Panc1 (cell line): ENCODE measurements at regions not wholly inside any gene's neighbourhood (a gene's known extent, or its start where the extent isn't known, plus 50 kb on each side); places are given as distances from the start of the nearest gene placed in this dataset.

ENCODE experiments used
- POLR2AphosphoS5 ChIP-seq: IDR thresholded peaks from 2 replicates; pipeline ENCODE4 v1.6.1; 2012; ENCODE audit warnings: mild to moderate bottlenecking, low read depth, low read length, moderate library complexity
- SIN3A ChIP-seq: IDR thresholded peaks from 2 replicates; pipeline ENCODE4 v1.6.1; 2012; ENCODE audit warnings: low read depth, mild to moderate bottlenecking, low read length, moderate library complexity, borderline replicate concordance; ENCODE audit not compliant: insufficient read depth
- TCF7L2 ChIP-seq: IDR thresholded peaks from 2 replicates; pipeline ENCODE4 v1.6.1; 2011; ENCODE audit warnings: mild to moderate bottlenecking, low read depth, low read length, inconsistent platforms
- TF ChIP-seq, protein P1 (sequence below): fragments of 450-650 bp; IDR thresholded peaks from 2 replicates; pipeline ENCODE4 v1.5.1; 2017; ENCODE audit warnings: mild to moderate bottlenecking
- TF ChIP-seq, protein P2 (sequence below), 2 experiments: IDR thresholded peaks; 2 replicates each; pipeline ENCODE4 v1.6.1; 2011 to 2012; ENCODE audit warnings: low read depth in 2 of 2, control low read depth in 1 of 2, low read length in 1 of 2, mild to moderate bottlenecking in 1 of 2, moderate library complexity in 1 of 2; ENCODE audit not compliant: insufficient read depth in 1 of 2

DNA sequence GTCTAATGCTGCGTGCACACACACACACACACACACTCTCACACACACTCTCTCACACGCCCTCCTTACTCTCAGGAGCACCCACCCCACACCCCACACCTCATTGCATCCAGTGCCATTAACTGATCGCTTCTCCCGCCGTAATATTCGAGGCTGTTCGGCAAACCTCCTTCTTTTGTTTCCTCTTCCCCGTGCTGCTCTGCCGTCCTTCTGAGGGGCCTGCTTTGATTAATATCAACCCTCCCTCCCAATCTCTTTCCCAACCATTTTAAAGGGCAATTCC, 156.2 kb upstream of the TNRC6C start:
- TF ChIP-seq, protein P1, sequence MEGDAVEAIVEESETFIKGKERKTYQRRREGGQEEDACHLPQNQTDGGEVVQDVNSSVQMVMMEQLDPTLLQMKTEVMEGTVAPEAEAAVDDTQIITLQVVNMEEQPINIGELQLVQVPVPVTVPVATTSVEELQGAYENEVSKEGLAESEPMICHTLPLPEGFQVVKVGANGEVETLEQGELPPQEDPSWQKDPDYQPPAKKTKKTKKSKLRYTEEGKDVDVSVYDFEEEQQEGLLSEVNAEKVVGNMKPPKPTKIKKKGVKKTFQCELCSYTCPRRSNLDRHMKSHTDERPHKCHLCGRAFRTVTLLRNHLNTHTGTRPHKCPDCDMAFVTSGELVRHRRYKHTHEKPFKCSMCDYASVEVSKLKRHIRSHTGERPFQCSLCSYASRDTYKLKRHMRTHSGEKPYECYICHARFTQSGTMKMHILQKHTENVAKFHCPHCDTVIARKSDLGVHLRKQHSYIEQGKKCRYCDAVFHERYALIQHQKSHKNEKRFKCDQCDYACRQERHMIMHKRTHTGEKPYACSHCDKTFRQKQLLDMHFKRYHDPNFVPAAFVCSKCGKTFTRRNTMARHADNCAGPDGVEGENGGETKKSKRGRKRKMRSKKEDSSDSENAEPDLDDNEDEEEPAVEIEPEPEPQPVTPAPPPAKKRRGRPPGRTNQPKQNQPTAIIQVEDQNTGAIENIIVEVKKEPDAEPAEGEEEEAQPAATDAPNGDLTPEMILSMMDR: no peak
- TF ChIP-seq POLR2AphosphoS5 (no peak), SIN3A (no peak), TCF7L2 (no peak)
- TF ChIP-seq, protein P2, sequence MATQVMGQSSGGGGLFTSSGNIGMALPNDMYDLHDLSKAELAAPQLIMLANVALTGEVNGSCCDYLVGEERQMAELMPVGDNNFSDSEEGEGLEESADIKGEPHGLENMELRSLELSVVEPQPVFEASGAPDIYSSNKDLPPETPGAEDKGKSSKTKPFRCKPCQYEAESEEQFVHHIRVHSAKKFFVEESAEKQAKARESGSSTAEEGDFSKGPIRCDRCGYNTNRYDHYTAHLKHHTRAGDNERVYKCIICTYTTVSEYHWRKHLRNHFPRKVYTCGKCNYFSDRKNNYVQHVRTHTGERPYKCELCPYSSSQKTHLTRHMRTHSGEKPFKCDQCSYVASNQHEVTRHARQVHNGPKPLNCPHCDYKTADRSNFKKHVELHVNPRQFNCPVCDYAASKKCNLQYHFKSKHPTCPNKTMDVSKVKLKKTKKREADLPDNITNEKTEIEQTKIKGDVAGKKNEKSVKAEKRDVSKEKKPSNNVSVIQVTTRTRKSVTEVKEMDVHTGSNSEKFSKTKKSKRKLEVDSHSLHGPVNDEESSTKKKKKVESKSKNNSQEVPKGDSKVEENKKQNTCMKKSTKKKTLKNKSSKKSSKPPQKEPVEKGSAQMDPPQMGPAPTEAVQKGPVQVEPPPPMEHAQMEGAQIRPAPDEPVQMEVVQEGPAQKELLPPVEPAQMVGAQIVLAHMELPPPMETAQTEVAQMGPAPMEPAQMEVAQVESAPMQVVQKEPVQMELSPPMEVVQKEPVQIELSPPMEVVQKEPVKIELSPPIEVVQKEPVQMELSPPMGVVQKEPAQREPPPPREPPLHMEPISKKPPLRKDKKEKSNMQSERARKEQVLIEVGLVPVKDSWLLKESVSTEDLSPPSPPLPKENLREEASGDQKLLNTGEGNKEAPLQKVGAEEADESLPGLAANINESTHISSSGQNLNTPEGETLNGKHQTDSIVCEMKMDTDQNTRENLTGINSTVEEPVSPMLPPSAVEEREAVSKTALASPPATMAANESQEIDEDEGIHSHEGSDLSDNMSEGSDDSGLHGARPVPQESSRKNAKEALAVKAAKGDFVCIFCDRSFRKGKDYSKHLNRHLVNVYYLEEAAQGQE (IDR thresholded peaks at IDR 0.05; ENCODE audit: insufficient read depth in 1 of 2, low read depth in 2 of 2, low read length in 1 of 2): no peak
